Head of caudate nucleus (tissue), 42 donors: ENCODE measurements at regions not wholly inside any gene's neighbourhood (a gene's known extent, or its start where the extent isn't known, plus 50 kb on each side); places are given as distances from the start of the nearest gene placed in this dataset.

Experiments
- DNase-seq, 42 donors: peaks; one replicate each; pipeline versions ENCODE4 v3.0.0 to v3.0.0-alpha.2; 2020 to 2021; ENCODE audit warnings: mixed read lengths in 7 of 42
- intact Hi-C: fragments of 100-400 bp; cut with DNase I; formaldehyde crosslinking; loops from one replicate; pipeline ENCODE4 v1.15.0; 2022

DNA sequence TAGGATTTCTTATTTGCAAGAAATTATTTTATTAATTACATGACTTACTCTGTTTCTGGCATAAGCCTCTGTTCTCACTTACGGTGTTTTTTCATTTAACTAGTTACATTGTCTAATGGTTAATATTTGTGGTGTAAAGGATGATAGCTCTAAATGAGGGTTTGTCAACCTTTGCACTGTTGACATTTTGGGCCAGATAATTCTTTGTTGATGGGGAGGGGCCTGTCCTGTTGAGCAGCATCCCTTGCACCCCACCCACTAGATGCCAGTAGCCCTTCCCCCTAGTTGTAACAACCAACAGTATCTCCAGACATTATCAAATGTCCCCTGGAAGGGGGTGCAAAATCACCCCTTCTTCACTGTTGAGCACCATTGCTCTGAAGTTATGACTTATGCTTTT is 83.6 kb upstream of the SLC44A3 start:
- intact Hi-C loops = no loop called here

DNA sequence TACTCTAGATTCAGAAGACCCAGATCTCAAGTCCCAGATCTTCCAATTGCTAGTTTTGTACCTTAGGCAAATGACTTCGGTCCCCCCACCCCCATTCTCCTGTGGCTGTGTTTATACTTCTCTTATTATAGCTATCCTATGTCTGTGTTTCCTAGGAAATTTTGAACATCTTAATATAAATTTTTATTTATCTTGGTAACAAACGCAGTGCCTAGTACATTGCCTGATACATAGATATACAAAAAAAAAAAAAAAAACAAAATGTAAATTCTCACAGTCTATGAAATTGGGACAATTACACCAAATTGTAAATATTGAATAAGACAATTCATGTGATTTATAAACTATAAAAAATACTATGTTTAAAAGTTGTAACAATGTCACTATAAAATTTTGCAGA is 84.1 kb upstream of the SLC44A3 start:
- intact Hi-C loops = no loop called here
- DNase-seq = no peak

More for the DNA sequence above, 83.6 kb upstream of the SLC44A3 start:
- no peak for DNase-seq

DNA sequence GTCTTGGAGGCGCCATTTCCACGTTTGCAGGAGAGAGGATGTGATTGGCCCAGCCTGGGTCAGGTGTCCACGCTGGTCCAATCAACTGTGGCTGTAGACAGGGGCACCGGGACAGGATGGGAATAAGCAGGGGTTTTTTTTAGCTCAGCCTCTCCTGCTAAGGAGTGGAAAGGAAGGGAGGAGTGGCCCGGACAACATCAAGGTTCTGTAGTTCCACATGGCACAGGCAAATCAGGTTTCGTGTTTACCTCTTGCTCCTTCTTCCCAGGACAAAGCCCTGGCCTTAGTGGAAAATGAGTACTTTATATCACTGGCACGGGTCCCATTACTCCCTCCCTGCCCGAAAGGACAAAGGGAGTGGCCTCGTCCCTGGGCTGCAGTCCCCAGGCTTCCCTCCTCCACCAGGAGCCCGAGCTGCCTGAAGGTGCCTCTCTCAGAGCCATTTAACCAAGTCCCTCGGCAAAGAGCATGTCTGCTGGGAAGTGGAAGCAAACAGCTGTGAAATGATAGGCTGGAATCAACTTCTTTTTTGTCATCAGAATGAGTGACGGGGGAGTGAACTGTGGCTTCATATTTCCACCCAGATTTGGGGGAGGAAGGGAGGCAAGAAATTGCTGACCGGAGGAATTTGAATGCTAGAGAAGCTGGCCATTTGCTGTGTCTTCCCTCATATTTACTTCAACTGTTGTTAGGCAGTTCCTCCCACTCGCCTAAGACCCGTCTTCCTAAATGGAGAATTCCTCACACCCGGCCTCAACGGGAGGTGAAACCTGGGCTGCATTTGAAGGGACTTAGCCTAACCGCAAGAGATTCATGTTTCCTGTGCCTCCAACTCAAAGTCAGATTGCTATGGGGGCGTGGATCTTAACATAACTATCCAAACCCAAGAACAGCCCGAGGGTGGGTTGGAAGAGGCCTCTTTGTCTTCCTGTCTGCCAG is 84.9 kb upstream of the SLC44A3 start:
- DNase-seq = no peak
- intact Hi-C loops = no loop called here

DNA sequence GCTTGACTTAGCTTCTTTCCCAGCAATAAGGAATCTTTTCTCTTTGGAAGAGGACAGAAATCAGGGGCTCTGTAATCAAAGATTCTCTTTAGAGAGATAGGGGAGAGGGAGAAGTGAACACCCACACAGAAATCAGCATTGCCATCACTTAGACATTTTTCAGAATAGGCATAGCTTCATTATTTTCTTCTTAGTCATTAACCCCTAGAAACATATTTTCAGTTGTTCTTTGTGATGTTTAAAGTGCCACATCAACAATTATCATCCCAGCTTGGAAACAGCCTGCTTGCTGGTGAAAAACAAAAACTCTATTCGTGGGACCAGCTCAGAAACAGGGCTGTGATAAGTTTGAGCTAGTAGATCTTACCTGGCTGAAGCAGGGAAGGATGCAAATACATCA is 88.3 kb upstream of the SLC44A3 start:
- DNase-seq = no peak
- intact Hi-C loops = no loop called here

DNA sequence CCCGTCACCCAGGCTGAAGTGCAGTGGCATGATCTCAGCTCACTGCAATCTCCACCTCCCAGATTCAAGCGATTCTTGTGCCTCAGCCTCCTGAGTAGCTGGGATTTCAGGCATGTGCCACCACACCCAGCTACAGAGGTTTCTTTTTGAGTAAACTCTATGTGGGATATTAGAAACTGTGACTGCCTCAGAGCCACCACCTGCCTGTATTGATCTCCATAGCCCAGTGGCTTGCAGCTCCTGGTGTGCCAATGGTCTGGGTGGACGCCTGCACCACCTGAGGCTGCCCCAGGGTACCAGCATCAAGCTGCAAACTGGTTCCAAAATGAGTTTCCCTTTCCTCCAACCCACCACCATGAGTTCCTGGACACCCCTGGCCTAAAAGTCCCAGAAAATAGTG is 89.7 kb upstream of the SLC44A3 start:
- intact Hi-C loops = no loop called here
- no peak for DNase-seq

DNA sequence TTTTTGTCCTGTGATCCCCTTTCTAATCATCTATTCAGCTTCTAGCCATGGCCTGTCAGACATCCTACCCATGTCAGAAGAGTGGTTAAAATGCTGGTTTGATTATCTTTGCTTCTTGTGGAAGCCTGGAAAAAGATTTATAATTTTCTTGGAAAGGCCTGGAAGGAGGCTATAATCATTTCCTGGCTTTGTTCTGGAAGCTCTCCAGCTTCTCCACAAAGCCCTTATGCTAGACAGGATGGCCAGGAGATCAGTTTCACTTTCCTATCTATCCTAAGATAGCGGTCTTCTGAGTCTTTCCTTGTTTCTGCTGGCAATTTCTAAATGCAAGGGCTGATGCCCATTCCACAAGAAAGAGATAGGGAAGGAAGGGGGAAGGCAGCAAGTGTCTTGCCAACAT is 90.9 kb upstream of the SLC44A3 start:
- intact Hi-C loops = no loop called here
- no peak for DNase-seq

DNA sequence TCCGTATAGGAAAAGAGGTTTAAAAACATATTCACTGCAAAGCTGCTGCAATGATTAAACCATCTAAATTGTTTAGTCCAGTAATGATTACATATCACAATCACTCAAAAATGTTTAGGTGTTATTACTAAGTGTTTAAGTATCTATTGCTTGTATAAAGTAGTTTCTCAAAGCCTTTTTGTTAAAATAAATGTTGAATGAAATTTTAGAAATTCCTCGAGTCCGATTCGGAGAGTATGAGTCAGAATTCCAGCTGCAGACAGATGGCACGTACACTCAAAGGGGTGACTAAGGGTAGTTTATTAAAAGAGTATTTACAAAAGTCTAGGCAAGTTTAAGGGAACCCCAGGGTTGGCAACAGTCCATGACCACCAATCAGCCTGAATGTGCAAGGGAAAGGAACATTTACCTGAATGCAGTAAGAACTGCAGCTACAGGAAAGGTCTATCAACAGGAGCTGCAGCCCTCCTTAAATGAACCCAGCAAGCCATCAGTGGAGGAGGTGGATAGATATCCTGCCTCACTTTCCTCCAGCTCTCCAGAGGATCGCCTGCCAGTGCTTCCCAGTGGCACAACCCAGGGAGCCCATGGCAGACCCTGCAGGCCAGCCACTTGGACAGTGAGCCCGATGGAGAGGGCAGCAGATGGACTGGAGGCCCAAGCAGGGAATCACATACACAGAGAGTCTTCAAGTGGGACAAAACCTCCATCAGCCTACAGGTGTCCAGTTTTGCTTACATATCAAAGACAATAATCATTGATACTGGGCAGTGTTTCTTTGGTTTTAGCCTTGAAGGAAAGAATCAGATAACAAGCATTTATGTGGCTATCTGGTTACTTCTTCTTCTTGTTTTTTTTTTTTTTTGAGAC is 92.1 kb upstream of the SLC44A3 start:
- no peak for DNase-seq
- intact Hi-C loops = no loop called here

DNA sequence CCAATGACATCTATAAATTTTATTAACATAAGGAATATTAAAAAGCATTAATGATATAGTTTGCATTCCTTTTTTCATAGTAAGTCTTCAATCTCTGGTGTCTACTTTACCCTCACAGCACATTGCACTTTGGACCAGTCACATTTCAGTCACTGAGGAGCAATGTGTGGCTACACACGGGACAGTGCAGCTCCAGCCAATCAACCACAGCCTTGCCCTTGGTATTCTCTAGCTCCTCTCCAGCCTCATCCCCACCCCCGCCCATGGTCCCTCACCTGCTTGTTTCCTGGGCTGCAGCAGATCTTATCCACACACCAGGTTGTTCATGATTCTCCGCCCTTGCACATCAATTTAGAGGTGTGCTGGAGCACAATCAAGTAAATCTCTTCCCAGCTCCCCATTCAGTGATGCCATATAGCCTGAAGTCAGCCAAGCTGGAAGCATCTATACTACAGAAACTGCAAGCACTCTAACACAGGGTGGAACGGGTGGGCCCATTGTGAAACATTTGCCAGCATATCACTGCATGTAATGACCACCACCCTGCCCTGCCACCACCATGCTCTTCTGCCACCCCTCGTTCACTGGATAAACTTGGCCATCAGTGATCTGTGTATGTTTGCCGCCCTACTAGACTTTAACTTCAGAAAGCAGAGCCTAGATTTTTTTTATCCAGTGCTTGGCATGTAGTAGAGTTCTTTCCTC is 93.0 kb upstream of the SLC44A3 start:
- intact Hi-C loops = no loop called here
- DNase-seq = no peak

DNA sequence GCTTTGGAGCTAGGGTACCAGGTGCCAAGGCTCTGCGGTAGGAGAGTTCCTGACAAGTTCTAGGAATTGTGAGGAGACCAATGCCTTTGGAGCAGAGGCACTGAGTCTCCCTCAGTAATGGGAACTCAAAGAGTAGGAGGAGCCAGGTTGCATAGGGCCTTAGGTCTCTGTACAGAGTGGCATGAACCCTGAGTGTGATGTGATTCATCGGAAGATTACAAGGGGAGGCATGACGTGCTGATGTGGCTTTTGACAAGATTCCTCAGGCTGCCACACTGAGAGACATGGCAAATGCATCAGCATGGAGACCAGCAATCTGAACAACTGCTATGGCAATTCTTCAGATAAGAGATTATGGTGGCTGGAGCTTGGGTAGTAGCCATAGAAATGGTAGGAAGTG is 94.6 kb upstream of the SLC44A3 start:
- DNase-seq = no peak
- intact Hi-C loops = no loop called here

DNA sequence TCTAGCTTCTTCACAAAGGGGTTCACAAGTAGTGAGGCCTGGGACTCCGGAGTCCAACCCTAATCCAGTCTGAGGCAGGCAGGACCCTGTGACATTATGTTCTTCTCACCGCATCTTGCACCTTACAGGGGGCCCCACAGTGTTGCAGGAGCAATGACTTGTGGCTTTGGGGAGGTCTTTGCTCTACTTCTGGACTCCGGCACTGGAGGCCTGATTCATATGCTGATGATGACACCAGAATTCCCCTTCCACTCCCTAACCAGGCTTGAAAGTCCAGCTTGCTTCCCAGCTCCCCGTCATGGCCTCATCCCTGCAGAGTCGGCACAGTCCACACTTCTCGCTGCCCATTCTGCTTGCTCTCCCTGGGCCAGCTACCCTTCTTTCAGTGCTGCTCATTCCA is 96.3 kb upstream of the SLC44A3 start:
- intact Hi-C loops = no loop called here

DNA sequence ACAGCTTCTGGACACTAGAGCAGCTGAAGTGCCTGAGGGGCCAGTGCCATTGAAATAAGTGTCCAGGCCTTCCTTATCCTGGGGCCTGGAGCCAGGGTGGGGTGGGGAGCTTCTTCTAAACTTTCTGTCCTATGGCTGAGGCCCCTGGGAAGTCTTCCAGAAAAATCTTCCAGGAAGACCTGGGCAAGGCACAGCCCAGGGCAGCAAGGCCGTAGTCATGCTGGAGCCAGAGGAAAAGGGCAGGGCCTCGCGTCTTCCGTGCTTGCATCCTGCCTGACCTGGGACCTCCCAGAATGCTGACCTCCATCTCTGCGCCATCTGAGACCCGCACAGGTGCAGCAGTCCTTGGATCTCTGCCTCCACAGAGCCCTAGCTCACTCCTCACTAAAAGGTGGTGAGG is 96.7 kb upstream of the SLC44A3 start:
- DNase-seq = no peak
- intact Hi-C loops = no loop called here

More for the DNA sequence above, 96.3 kb upstream of the SLC44A3 start:
- DNase-seq = no peak

DNA sequence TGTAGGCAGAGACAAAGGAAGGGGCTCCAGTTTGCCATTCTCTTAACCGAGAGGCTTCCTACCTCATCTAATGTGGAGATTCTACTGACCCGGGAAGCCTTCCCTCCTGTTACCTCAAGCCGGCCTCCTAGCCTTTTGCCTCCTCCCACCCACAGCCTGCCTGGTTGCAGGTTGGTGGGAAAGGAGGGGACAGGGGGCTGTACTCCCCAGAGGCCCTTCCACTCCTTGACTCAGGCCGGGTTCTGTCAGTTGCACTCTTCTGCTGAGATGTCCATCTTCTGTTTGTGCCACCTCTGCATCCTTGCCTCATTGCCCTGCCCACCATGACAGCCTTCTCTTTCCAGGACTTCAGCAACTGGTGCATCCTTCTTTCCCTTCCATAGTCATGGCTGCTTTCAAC is 98.0 kb upstream of the SLC44A3 start:
- no peak for DNase-seq
- intact Hi-C loops = no loop called here

DNA sequence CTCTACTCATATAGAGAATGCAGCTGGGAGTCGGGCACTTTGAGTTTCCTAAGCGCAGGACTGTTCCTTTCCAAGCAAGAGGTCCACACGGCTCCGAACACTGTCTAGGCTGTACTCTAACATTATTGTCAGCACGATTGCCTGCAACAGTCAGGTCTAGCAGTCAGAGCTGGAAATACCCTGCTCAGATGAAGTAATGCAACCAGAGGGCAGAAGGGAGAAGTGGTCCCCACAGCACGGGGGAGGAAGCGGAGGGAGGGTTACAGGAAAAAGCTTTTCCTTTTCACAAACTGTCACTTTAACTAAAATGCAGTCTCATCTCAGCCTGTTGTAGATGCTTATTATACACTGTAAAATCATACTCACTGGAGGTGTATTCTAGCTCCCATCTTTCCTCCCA is 98.9 kb upstream of the SLC44A3 start:
- DNase-seq = peak in 11 of 42 donors; percentile 6 to 33 (median 17)
- intact Hi-C loops = no loop called here

DNA sequence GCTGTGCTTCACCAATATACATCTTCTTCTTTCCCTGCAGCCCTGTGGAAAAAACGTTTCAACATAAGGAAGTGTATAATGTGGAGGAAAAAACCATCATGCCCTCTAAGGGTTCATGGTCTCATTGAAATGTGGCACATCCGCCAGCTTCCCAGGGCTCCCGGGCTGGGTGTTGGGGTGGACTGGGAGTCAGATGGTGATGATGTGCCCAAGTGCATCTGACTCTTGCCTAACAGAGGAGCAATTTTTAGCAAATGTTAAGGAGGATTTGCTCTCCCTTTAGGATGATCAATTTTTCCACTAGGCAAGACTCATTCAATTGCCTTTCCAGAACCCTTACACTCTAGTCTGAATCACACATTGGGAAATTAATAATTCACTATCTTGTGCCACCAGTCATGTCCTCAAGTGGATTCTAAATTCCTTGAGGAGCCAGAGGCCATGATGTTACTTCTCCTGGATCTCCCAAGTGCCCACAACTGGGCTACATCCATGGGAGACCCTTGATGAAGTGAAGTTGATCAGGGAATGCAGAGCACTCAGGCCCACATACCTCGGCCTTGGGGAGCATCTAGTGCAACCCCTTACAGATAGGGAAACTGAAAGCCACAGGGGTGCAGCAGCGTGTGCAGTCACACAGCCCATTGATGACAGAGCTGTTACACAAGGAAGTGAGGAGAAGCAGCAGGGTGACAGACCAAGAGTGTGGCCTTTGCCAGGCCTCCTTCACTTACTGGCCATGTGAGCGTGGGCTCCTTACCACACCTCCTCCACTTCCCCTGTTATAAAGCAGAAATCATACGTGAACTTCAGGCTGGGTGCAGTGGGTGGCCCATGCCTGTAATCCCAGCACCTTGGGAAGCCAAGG is 100.0 kb upstream of the SLC44A3 start:
- peak in 13 of 42 donors; percentile 6 to 61 (median 27) for DNase-seq
- intact Hi-C loops = no loop called here

DNA sequence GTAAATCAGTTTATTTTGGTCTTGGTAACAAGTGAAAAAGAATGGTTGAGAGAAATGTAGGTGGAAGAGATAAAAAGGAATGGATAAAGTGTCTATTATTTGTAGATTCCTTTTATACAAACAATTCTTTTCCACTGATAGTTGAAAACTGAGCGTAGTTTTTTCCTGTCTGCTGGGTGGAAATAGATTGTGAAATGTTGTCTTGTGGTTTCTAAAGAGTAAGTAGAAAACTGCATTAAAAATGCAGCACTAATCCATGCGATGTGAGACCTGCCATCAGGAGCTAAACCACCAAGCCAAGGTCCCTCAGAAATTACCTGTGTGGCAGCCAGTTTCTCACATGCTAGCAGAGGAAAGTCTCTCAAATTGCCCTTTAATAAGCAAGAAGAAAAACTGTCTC is 103.2 kb upstream of the SLC44A3 start:
- intact Hi-C loops = no loop called here
- DNase-seq = no peak

DNA sequence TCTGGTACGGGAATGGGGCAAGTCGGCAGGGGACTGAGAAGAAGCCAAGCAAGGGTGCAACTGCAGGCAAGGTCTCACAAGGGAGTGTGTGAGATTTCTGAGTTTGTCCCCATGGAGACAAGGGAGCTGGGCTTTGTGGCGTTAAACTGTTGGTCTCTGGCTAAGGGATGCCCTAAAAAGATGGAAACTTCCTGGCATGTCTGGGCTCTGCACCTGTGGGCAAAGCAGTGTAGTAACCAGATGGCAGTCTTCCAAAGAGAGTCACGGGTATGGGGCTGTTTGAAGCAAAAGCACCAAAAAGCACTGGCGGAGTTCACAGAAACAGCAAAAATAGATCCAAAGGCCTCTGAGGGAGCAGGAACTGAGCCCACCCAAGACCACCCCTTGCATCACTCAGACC is 104.8 kb upstream of the SLC44A3 start:
- DNase-seq = no peak
- intact Hi-C loops = no loop called here

DNA sequence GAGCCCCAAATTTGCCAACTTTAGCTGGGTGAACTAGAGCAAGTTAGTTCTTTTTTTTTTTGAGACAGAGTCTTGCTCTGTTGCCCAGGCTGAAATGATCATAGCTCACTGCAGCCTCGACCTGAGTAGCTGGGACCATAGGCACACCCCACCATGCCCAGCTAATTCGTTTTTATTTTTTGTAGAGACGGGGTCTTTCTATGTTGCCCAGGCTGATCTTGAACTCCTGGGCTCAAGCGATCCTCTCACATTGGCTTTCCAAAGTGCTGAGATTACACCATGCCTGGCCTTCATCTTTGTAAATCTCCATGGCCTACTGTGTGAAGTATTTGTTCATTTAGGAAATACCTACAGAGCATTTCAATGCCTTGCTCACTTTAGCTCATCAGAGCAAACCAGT is 105.6 kb upstream of the SLC44A3 start:
- DNase-seq = no peak
- intact Hi-C loops = no loop called here

DNA sequence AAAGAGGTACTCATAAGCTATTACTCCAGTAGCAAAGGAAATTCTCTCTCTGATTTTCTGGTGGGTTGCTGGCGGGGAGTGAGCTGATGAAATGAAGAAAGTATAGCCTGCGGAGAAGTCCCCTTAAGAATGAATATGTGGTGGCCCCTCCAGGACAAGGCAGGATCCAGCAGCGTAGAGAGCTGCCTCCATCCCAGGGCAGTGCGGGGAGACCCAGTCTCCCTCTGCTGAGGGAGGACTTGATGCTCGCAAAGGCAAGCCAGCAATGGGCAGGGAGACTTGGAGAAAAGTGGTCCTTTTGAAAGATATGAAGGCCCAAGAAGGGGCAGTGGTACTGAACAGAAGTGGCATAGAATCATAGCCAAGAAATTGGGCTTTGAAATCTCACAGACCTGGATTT is 106.0 kb upstream of the SLC44A3 start:
- no peak for DNase-seq
- intact Hi-C loops = no loop called here
